Fibroblast of villous mesenchyme (primary cell): ENCODE measurements at regions not wholly inside any gene's neighbourhood (a gene's known extent, or its start where the extent isn't known, plus 50 kb on each side); places are given as distances from the start of the nearest gene placed in this dataset.
"Not testable (repeated sequence)": the region's sequence is repeated elsewhere in the genome, so short reads cannot be mapped to it uniquely, and the experiment has no call there.

Experiments
- DNase-seq: peaks from one replicate; pipeline ENCODE4 v3.0.0-alpha.2; 2010; ENCODE audit warnings: low read depth
- H3K4me3 ChIP-seq: 2 replicates; pipeline ENCODE4 v1.5.1; 2011; ENCODE audit warnings: low read depth, mild to moderate bottlenecking, low read length
- TF ChIP-seq, protein P1 (sequence below): IDR thresholded peaks from 2 replicates; pipeline ENCODE4 v1.5.1; 2012; ENCODE audit warnings: low read depth, mild to moderate bottlenecking, low read length; ENCODE audit not compliant: insufficient read depth

DNA sequence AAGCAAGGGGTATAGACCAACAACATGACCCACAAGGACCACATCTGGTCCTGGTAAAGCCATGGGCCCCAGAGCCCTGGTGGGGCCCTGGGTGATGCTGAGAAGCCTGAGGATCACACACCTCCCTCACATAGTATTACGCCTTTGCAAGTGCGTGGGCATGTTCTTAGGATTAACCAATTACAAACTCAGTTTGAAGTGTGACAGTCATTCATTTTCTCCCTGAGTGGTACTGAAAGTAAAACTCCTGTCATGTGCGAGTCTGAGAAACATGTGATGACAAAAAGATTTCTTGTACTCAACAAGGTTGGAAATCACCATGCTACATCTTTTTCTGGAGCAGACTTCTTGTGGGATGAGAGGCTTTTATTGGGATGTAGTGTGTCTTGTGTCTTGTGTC, 315.3 kb upstream of the DUSP10 start:
- no peak overlapping the region for H3K4me3 ChIP-seq
- DNase-seq = no peak
- TF ChIP-seq, protein P1, sequence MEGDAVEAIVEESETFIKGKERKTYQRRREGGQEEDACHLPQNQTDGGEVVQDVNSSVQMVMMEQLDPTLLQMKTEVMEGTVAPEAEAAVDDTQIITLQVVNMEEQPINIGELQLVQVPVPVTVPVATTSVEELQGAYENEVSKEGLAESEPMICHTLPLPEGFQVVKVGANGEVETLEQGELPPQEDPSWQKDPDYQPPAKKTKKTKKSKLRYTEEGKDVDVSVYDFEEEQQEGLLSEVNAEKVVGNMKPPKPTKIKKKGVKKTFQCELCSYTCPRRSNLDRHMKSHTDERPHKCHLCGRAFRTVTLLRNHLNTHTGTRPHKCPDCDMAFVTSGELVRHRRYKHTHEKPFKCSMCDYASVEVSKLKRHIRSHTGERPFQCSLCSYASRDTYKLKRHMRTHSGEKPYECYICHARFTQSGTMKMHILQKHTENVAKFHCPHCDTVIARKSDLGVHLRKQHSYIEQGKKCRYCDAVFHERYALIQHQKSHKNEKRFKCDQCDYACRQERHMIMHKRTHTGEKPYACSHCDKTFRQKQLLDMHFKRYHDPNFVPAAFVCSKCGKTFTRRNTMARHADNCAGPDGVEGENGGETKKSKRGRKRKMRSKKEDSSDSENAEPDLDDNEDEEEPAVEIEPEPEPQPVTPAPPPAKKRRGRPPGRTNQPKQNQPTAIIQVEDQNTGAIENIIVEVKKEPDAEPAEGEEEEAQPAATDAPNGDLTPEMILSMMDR = no peak

DNA sequence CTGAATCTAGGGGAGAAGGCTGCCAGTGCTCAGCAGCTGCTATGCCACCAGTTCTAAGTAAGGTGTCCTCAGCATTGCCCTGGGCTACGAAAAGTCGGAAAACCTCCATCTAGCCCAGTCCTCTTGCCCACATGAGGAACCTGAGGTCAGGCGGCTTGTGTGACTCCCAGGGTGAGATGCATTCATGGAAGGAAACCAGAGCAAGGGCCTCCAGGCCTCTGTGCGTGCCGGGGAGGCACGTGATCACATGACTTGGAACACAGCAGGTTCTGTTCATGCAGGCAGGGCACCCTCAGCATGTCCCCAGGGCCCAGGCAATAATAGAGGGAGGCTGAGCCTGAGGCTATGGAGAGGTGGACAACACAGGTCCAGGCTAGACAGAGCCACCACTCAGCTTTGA, 312.5 kb upstream of the DUSP10 start:
- H3K4me3 ChIP-seq = no peak overlapping the region
- TF ChIP-seq, protein P1 = no peak
- no peak for DNase-seq

DNA sequence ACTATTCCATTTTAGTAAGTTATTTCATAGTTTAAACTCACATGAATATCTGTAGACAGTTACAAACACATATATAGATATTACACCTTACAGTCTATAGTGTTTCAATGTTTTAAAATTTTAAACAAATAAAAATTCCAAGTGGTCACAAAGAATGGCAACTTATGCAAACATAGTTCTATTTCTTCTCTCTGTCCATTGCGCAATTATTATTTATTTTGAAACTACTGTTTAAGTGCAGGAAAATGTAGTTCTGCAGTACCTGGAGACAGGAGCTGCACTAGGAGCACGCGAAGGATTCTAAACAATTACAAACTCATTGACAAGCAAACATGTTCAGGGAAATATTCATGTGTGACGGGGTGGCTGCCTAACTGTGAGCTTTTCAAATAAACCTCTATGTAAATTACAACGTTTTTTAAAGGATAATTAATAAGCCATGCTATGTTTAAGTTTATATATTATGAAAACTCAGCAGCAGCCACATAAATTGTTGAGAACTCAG, 312.0 kb upstream of the DUSP10 start:
- TF ChIP-seq, protein P1 = no peak
- no peak overlapping the region for H3K4me3 ChIP-seq
- peak; percentile 51 for DNase-seq

DNA sequence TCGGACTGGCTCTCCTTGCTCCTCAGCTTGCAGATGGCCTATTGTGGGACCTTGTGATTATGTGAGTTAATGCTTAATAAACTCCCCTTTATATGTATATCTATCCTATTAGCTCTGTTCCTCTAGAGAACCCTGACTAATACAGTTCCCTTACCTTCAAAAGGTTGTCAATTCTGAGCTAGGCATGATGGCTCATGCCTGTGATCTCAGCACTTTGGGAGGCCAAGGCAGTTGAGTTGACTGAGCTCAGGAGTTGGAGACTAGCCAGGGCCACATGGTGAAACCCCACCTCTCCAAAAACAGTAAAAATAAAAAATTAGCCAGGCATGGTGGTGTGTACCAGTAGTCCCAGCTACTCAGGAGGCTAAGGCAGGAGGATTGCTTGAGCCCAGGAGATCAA, 309.4 kb upstream of the DUSP10 start:
- H3K4me3 ChIP-seq, DNase-seq: not testable (repeated sequence)

DNA sequence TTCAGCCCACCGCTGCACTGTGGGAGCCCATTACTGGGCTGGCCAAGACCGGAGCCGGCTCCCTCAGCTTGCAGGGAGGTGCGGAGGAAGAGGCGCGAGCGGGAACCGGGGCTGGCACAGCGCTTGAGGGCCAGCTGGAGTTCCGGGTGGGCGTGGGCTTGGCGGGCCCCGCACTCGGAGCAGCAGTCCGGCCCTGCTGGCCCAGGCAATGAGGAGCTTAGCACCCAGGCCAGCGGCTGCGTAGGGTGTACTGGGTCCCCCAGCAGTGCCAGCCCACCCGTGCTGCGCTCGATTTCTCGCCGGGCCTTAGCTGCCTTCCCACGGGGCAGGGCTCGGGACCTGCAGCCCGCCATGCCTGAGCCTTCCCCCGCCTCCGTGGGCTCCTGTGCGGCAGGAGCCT, 307.8 kb upstream of the DUSP10 start:
- DNase-seq = not testable (repeated sequence)

DNA sequence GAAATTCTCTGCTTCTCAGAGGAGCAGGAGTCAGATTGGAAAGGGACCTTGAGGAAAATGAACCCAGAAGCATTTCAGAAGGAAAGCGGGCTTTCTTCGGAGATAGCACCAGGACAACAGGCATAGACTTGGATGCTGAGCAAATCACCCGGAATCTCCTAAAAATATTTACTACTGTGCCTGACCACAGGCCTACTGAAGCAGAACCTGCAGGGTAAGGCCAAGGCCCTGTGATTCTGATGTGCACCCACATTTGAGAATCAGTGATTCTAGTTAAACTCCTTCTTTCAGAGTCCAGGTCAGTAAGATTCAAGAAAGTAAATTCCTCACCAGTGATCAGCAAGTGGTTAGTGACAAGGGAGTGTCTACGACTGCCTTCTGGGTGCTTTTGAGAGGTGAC, 307.3 kb upstream of the DUSP10 start:
- no peak for DNase-seq
- TF ChIP-seq, protein P1 = no peak
- H3K4me3 ChIP-seq = no peak overlapping the region

More for the DNA sequence above, 307.8 kb upstream of the DUSP10 start:
- H3K4me3 ChIP-seq = not testable (repeated sequence)

DNA sequence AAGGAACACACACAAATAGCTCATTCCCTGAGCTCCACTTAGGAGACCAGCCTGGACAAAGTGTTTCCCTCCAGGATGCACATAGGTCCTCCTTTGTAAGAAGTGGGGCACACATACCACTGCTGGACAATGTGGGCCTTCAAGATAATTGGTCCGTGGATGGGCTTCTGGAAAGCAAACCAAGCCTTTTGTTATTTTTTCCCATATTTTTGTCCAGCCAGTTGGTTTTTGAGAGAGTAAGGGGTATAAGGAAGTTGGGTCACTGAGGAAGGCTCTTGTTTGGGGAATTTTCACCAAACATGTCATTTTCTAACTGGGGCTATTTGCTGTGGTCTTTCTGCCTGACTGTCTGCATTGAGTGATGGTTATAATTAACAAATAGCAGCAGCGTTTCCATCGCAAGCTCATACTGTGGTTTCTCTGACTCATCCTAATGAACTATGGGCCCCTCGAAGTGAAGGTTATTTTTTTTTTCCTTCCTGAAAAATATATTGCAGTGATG, 306.3 kb upstream of the DUSP10 start:
- no peak overlapping the region for H3K4me3 ChIP-seq
- peak; percentile 70 for DNase-seq
- TF ChIP-seq, protein P1 = no peak

DNA sequence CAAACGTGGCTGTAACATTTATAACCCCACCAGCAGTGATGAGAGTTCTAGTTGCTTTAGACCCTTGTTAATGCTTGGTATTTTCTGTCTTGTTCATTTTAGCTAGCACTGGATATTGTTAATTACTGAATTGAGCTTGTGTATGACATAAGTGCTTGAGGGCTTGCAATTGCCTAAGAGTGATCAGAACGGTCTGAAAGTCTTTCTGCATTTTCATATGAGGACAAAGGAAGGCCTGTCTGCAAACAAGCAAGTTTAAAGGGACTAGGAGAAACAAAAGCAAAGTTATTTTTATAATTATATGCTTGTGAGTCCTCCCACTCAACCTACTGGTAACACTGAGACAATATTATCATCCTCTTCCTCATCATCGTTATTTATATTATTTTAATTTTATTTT, 305.5 kb upstream of the DUSP10 start:
- no peak overlapping the region for H3K4me3 ChIP-seq
- TF ChIP-seq, protein P1 = no peak

More for the DNA sequence above, 305.5 kb upstream of the DUSP10 start:
- no peak for DNase-seq
